ENCODE measurements at regions not wholly inside any gene's neighbourhood (a gene's known extent, or its start where the extent isn't known, plus 50 kb on each side); places are given as distances from the start of the nearest gene placed in this dataset.

DNA sequence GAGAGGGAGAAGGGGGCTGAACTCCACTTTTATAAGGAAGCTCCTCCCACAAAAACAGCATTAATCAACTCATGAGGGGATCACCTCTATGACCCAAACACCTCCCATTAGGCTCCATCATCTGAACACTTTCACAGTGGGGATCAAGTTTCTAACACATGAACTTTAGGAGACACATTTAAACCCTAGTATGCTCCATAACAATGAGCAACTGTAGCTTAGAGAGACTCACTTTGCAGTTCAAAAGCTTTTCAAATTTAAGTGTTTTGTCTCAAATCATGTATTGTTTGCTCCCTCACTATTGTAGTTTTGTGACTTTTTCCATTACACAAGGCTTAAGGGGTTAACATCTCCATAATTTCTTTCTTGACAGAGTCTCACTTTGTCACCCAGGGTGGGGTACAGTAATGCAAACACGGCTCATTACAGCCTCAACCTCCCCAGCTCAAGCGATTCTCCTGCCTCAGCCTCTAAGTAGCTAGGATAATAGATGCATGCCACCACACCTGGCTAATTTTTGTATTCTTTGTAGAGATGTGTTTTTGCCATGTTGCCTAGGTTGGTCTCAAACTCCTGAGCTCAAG, 352.7 kb upstream of the CDH20 start:
- TF ChIP-seq, protein P1, sequence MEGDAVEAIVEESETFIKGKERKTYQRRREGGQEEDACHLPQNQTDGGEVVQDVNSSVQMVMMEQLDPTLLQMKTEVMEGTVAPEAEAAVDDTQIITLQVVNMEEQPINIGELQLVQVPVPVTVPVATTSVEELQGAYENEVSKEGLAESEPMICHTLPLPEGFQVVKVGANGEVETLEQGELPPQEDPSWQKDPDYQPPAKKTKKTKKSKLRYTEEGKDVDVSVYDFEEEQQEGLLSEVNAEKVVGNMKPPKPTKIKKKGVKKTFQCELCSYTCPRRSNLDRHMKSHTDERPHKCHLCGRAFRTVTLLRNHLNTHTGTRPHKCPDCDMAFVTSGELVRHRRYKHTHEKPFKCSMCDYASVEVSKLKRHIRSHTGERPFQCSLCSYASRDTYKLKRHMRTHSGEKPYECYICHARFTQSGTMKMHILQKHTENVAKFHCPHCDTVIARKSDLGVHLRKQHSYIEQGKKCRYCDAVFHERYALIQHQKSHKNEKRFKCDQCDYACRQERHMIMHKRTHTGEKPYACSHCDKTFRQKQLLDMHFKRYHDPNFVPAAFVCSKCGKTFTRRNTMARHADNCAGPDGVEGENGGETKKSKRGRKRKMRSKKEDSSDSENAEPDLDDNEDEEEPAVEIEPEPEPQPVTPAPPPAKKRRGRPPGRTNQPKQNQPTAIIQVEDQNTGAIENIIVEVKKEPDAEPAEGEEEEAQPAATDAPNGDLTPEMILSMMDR (conservative IDR thresholded peaks at IDR 0.05; ENCODE audit: low read depth, low read length) = no peak
- H3K4me3 ChIP-seq (ENCODE audit: low read length) = no peak overlapping the region
- no peak for DNase-seq (ENCODE audit: low read depth)

DNA sequence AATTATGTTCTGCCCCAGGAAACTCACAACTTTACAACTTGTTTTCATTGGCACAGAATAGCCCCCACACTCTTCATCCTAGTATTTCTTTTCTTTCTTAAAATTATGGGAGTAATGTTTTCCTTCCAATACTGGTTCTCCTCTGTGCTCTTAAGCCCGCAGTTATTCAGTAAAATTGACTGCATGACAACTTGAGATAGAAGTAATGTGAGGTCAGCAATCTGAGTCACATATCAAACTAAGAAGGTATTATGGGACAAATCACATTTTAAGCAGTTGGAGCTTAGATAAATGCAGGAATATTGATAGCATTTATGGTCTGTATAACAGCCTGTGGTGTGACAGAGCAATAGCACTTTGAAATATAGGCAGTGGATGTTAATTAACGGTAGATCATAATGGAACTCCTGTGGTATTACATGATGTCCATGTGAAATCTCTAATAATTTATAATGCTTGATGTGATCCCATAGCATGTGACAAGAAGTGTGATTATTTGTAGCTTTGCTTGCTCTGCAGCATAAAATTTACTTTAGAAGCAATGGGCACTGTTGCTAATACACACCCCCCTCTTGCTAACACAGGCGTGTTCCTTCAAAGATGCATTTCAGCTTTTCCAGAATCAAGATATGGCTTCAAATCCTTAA, 351.4 kb upstream of the CDH20 start:
- DNase-seq (ENCODE audit: low read depth) = no peak
- no peak overlapping the region for H3K4me3 ChIP-seq (ENCODE audit: low read length)
- TF ChIP-seq, protein P1 (conservative IDR thresholded peaks at IDR 0.05; ENCODE audit: low read depth, low read length) = no peak

DNA sequence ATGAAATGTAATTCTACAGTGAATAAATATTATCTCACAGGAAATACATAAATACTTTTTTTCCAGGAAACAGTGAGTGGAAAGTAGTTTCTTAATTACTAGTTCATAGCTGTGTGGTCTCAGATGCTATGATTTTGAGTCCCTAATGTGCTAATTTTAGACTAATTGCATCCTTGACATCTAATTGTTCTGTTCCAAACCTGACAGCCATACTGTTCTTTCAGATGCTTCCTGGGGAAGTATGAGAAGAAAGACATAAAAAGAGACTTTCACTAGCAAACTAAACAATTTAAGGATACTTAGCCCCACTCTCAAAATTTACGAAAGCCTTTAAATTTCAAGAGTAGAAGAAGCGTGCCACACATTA, 350.9 kb upstream of the CDH20 start:
- TF ChIP-seq, protein P1 (conservative IDR thresholded peaks at IDR 0.05; ENCODE audit: low read depth, low read length) = no peak
- no peak for DNase-seq (ENCODE audit: low read depth)
- no peak overlapping the region for H3K4me3 ChIP-seq (ENCODE audit: low read length)

DNA sequence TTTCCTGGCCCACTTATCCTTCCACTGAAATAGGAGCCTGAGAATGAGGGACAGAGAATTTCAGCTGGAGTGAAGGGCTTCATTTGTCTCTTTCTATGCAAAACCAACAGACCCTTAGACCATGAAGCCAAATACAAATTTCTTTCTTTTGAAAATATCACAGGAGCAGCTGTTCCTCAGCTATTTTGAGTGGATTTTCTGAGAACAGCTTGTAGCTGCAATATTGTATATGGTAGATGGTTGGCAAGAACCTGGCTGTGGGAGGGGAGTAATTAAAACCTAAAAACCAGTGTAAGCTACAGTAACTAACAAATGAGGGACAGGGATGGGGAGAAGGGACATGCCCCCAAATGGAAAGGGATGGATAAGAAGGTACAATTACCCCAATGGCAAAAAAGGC, 350.3 kb upstream of the CDH20 start:
- no peak for DNase-seq (ENCODE audit: low read depth)
- TF ChIP-seq, protein P1 (conservative IDR thresholded peaks at IDR 0.05; ENCODE audit: low read depth, low read length) = no peak
- H3K4me3 ChIP-seq (ENCODE audit: low read length) = no peak overlapping the region

DNA sequence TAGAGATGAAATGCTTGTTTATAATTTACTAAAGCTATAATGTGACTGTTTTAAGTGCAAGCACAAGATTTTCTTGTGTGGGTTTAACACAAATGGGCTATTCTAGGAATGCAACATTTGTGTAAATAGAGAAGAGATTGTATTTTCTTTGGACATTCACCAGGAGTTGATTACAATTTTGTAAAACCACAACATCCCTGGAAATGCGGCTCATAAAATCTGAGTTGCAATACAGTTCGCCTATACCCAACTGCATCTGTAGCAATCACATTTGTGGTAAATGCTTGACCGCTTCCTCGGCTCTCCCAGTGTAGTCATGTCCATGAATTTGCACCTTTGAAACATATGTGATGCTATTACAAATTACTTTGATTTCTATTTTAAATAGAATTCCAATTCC, 348.7 kb upstream of the CDH20 start:
- H3K4me3 ChIP-seq (ENCODE audit: low read length) = no peak overlapping the region
- DNase-seq (ENCODE audit: low read depth) = peak; percentile 73
- TF ChIP-seq, protein P1 (conservative IDR thresholded peaks at IDR 0.05; ENCODE audit: low read depth, low read length) = no peak

DNA sequence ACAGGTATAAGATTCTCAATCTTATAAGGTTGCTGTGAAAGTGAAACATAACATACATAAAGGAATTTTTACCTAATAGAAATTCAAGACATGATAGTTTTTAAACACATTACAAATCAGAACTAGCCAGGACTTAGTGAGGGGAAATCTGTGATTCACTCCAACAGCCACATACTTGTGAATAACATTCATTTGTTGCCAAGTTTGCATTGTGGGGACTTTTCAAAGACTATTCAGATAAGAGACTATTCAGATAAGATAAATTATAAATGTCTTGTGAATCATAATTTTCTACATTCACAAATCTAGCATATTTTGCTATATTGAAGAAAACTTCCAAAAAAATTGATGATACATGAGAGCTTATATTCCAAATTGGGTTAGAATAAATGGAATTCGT, 345.3 kb upstream of the CDH20 start:
- TF ChIP-seq, protein P1 (conservative IDR thresholded peaks at IDR 0.05; ENCODE audit: low read depth, low read length) = no peak
- H3K4me3 ChIP-seq (ENCODE audit: low read length) = no peak overlapping the region
- no peak for DNase-seq (ENCODE audit: low read depth)

DNA sequence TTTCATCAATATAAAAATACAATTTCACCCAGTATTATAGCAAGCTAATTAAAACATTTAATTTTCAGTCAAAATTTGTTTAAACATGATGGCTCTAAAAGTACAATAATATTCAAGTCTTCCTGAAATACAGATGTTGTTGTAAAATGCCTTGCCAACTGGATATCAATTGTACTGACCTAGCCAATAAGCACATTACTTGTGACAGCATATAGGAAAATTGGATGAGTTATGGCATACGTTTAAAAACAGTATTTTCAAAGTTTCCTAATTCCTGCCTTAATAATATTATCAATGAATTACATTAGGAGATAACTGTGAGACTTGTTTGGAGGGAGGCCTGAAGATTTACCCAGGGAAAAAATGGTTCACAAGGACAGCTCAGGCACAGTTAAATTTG, 336.9 kb upstream of the CDH20 start:
- TF ChIP-seq, protein P1 (conservative IDR thresholded peaks at IDR 0.05; ENCODE audit: low read depth, low read length) = no peak
- no peak for DNase-seq (ENCODE audit: low read depth)
- H3K4me3 ChIP-seq (ENCODE audit: low read length) = no peak overlapping the region
